NOMO-1 treated with dmso at 0.1 percent for 144 hours (cell line): ENCODE measurements at regions not wholly inside any gene's neighbourhood (a gene's known extent, or its start where the extent isn't known, plus 50 kb on each side); places are given as distances from the start of the nearest gene placed in this dataset.

Experiments
- DNase-seq: peaks from one replicate; lab custom pipeline; 2025; ENCODE audit not compliant: unreplicated experiment; lab: John Stamatoyannopoulos, UW

DNA sequence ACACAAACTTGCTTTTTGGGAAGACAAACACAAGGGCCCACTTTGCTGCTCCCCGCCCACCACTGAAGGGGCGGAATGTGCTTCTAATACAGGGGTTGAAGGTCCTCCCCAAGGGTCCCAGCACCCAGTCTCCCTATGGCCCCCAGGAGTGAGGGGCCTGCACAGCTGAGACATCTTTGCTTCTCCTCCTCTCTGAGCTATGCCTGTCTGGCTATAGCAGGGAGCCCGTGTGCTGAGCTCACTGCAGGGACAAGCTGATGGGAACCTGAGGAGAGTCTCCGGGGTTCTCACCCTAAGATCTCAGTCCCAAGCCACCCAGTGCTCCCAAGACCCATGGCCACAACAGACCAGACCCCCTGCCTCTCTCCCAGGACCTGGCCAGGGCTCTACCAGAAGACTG lies 61.1 kb upstream of the ACAN start:
- DNase-seq = no peak

DNA sequence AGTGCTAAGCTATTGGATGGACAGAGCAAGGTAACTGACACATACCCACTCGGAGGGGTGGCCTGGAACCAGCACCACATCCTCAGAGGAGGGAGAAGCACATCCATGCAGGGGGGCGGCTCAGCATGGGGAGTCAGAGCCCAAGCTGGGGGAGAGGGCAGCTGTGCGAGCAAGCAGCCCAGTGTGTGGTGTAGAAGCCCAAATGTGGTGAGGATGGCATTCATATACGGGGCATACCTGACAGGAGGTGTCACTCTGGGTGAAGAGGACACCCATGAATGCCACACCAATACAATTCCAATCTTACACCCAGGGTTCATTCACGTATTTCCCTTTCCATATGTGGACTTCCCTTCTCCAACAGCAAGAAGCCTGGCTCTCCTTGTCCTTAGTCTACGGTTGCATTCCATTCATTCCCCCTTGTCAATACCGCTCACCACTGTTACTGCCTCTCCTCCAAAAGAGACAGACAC lies 58.7 kb upstream of the ACAN start:
- no peak for DNase-seq

DNA sequence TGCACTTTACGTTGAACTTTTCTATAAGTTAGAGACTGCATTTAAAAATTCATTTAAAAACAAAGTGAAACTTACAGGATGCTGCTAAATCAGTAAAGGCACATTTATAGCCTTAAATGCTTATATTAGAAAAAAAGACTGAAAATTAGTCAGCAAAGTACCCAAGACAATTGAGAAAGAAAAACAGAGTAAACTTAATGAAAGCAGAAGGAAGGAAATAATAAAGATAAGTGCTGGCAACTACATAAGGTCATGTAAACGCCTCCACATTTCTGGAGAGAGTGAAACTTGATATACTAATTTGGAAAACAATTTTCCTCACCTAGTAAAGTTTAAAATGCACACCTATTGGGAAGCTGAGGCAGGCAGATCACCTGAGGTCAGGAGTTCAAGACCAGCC lies 58.2 kb upstream of the ACAN start:
- DNase-seq = no peak

DNA sequence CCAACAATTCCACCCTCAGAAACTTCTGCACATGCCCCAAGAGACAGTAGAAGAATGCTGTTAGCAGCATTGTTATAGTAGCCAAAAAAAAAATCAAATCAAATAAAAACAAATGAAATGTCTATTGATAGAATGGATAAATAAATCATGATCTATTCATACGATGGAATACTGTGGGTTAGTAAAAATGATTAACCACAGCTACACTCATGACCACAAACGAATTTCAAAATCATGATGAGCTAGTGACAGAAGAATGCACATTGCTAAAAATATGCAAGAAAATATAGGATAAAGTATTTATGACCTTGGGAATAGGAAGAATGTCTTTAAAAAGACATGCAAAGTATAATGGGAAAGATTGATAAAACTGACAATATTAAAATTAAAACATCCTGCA lies 57.5 kb upstream of the ACAN start:
- no peak for DNase-seq

DNA sequence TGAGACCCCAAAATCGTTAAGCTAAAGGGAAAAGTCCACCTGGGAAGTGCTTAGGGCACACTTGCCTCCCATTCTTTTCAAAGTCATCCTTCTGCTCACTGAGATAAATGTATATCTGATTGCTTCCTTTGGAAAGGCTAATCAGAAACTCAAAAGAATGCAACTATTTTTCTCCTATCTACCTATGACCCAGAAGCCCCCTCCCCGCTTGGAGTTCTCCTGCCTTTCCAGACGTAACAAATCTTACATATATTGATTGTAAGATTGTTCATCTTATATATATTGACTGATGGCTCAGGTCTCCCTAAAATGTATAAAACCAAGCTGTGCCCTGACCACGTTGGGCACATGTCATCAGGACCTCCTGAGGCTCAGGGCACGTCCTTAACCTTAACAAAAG lies 56.8 kb upstream of the ACAN start:
- no peak for DNase-seq

DNA sequence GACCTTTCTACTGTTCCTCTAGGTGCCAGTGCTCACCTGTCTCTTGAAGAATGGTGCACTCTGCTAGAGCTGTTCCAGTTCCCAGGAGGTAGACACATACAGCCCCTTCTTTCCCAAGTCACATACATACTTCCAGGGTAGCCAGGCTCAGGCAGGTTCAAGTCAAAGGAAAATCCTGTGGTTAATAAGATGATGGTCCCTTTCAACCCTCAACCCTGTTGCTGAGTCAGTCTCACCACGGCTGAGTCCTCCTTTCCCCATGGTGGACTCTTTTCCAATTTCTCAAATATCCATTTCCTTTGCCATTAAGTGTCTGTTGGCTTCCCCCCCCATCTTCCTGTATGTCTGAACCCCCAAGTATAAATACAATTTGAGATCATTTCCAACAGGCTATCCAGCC lies 56.1 kb upstream of the ACAN start:
- DNase-seq = no peak

DNA sequence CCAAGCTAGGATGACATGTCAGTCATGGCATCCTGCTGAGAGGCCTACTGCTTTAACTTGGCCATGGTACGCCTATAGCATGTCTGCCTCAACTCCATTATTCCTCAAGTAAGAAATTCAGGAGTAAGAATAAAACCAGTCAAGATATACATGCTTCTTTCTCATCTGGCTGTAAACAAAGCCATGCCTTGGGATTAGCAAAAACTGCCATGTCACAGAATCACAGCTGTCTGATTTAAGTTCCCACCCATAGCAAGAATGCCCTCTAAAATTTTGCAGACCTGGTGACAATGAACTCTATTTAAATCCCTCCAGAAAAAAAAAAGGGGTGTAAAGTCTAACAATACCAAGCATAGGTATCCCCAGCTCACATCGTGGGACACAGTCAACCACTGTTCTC lies 55.6 kb upstream of the ACAN start:
- no peak for DNase-seq

DNA sequence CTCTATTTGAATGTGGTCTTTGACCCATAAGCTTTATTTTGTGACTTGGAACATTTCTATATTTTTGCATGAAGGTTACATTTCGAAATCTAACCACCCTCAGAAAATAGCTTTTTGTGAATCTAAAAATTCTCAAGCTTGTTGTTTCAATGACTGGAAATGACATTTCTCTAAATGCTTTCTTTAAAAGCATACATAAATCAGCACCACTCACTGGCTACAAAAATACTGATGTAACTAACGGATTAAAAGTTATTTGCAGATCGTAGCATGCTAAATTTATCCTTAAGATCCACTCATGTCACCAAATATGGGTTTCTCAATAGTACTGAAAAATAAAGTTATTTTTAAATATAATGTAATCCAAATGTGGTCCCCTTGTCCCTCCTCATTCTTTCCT lies 55.2 kb upstream of the ACAN start:
- no peak for DNase-seq

DNA sequence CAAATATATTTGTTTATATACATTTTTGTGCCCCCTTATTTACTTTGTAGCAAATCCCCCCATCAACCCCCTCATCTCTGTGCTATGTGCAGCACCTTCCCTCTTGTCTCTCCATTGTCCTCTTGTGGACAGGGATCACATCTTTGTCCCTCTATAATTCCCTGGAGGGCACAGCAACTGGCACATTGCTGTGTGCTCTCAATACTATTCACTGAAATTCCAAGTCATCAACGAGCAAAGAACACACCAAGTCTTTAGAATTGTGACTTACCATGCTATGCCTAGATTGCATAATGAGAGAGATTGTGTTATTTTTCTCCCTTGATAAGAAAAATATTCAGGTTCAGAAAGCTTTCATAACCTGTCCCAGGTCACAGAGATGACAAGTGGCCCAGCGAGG lies 54.6 kb upstream of the ACAN start:
- no peak for DNase-seq

DNA sequence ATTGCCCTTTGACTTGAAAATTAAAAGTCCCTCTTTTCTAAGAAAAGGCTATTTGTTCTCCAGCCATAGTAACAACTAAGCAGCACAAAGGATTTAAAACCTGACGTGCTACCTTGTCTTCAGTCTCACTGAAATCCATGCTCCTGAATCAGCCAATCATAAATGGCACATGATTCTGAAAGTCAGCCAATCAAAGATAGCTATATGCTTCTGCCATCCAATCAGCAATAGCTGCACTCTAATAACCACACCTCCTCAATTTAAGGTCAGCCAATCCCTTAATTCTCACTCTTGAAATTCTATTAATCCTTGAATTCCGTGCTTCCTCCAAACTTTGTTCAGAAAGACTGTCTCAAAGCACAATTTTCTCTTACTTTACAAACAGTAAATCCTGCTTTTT lies 53.5 kb upstream of the ACAN start:
- no peak for DNase-seq

DNA sequence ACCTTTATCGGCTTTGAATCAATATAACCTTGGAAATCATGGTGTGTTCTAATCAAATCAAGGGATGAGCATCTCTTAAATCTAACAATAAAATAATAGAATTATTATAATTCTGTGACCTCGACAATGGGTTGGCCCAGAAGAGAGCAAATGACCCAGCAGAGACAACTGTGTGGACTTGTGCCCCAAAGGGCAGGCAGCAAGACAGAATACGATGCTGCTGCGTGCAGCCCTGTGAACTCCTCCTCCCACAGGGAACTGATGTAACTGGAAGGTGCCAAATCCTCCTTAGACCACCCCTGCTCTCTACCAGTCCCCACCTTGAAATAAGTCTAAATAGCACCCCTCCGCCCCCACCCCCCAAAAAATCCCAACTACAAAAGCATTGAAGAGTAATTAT lies 50.7 kb upstream of the ACAN start:
- no peak for DNase-seq

DNA sequence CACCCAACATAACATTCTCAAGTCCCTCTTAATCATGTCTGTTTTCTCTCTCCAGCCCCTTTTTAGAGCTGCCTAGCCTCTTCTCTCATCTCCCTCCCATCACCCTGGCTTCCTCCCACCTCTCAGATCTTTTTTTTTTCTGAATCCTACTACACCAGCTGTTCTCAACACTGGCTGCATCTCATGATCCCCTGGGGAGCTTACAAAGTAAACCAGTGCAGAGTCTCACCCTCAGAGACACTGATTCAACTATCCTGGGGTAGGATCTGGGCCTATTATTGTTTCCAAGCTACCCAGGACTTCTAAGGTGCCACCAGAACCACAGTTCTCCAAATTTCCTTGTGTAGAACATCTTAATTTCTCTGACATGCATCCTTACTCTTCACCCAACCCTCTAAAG lies 50.3 kb upstream of the ACAN start:
- DNase-seq = no peak
